ENCODE measurements at regions not wholly inside any gene's neighbourhood (a gene's known extent, or its start where the extent isn't known, plus 50 kb on each side); places are given as distances from the start of the nearest gene placed in this dataset.

DNA sequence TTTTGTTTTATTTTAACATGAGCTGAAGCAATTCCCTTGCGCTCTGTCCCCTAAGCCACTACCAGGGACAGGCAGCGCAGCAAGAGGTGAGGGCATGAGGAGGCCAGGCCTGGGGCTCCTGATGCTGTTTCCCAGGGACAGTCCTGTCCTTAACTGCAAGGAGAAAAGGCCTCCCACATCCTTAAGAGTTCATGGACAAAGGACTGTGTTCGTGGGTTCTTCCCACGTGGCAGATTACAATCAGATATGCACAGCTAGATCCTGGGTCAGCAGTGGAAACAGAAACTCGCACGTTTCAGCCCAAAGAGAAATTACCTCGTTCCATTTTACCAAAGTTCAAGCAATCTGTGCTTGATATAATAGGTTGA, 85.8 kb downstream of the MIS18A start:
- TF ChIP-seq, protein P1, sequence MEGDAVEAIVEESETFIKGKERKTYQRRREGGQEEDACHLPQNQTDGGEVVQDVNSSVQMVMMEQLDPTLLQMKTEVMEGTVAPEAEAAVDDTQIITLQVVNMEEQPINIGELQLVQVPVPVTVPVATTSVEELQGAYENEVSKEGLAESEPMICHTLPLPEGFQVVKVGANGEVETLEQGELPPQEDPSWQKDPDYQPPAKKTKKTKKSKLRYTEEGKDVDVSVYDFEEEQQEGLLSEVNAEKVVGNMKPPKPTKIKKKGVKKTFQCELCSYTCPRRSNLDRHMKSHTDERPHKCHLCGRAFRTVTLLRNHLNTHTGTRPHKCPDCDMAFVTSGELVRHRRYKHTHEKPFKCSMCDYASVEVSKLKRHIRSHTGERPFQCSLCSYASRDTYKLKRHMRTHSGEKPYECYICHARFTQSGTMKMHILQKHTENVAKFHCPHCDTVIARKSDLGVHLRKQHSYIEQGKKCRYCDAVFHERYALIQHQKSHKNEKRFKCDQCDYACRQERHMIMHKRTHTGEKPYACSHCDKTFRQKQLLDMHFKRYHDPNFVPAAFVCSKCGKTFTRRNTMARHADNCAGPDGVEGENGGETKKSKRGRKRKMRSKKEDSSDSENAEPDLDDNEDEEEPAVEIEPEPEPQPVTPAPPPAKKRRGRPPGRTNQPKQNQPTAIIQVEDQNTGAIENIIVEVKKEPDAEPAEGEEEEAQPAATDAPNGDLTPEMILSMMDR (conservative IDR thresholded peaks at IDR 0.05; ENCODE audit: low read depth, low read length), result no peak
- no peak for TF ChIP-seq EZH2 (IDR thresholded peaks at IDR 0.05; ENCODE audit: borderline replicate concordance, low read depth, low read length, poor library complexity, severe bottlenecking)

Measured in A673 (cell line).